ENCODE measurements at regions not wholly inside any gene's neighbourhood (a gene's known extent, or its start where the extent isn't known, plus 50 kb on each side); places are given as distances from the start of the nearest gene placed in this dataset.
A peak's percentile ranks its signal among the peaks of the same experiment; 100 is the strongest.
"Not testable (repeated sequence)": the region's sequence is repeated elsewhere in the genome, so short reads cannot be mapped to it uniquely, and the experiment has no call there.

DNA sequence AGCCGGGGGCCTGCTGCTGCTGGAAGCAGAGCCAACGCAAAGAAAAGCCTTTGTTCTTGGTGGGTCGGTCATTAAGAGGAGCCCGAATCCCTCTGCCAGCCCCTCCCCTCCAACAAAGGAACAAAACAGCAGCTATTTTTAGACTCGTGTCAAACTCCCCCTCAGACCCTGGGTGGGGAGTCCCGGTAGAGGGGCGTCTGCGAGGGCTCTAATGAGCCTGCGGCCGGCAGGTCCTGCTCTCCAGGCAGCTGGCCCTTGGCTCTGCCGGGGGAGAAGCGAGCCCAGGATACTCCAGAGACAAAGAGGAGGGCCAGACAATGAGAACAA lies 114.0 kb downstream of the LHX2 start:
- DNase-seq (no peak), ATAC-seq (no peak)
- intact Hi-C loops (cut with DNase I): loop anchor here in 1 of 2 donors (5.0 to 10.0 kb wide), 2 partner anchors 197 to 259 kb away; no protein-coding TSS in a partner anchor
- Histone ChIP-seq H3K4me1 (peaks cover 0 to 3% of the 10 kb centered on the region in 2 donors), H3K27me3 (peaks cover 0 to 12% of the 10 kb centered on the region in 2 donors), H3K4me3 (no peak overlapping the region), H3K36me3 (no peaks in the 10 kb centered on the region), H3K9me3 (peaks cover 0 to 7% of the 10 kb centered on the region in 2 donors), H3K27ac (no peak overlapping the region)
- TF ChIP-seq, protein P1, sequence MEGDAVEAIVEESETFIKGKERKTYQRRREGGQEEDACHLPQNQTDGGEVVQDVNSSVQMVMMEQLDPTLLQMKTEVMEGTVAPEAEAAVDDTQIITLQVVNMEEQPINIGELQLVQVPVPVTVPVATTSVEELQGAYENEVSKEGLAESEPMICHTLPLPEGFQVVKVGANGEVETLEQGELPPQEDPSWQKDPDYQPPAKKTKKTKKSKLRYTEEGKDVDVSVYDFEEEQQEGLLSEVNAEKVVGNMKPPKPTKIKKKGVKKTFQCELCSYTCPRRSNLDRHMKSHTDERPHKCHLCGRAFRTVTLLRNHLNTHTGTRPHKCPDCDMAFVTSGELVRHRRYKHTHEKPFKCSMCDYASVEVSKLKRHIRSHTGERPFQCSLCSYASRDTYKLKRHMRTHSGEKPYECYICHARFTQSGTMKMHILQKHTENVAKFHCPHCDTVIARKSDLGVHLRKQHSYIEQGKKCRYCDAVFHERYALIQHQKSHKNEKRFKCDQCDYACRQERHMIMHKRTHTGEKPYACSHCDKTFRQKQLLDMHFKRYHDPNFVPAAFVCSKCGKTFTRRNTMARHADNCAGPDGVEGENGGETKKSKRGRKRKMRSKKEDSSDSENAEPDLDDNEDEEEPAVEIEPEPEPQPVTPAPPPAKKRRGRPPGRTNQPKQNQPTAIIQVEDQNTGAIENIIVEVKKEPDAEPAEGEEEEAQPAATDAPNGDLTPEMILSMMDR (IDR thresholded peaks at IDR 0.05): no peak

DNA sequence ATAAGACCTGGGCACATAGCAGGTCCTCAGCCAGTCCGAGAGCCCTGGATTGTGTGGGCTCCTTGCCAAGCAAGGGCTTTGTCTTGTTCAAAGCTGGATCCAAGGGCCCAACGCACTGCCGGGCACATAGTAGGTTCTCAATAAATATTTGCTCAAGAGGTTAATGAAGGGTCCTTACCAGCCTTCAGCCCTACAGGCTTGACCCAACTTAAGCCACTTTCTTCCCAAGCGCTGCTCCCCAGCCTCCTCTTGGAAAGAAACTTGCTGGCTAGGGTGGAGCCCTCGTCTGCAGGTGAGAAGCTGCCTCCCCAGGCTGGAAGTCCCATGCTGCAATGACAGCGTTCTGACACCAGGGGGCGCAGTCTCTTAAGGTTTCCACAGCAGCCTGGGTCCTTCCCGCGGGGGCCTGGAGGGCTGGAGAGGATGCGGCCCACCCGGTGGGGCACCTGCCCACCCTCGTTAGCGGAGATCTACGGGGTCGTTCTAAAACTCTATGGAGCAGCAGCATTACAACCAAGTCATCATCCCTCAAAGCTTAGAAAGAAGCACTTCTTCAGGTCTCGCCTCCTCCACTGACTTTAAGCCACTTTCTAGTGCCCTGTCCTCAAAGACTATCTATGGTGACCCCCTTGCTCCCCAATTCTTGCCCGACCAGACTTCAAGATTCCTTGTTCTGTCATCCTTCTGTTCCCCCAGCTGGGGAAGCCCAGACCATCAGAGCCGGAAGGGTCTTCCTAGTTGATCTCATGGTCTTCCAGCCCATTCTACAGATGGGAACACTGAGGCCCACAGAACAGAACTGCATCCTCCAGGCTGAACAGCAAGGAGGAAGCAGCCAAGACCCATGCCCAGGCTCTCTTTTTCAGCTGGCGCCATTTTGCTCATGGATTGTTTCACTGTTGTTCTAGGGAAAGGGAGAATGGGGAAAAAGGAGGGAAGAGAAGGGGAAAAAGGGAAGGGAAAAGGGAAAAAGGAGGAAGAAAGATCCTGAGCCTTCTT lies 115.4 kb downstream of the LHX2 start:
- H3K27me3 ChIP-seq: peaks cover 0 to 12% of the 10 kb centered on the region in 2 donors
- DNase-seq: peak; percentile 41 to 91 (median 69)
- no peak overlapping the region for H3K27ac ChIP-seq
- TF ChIP-seq, protein P1 (IDR thresholded peaks at IDR 0.05): peak; percentile 98 to 100
- H3K4me3 ChIP-seq: no peak overlapping the region
- H3K4me1 ChIP-seq: peaks cover 0 to 3% of the 10 kb centered on the region in 2 donors
- no peaks in the 10 kb centered on the region for H3K36me3 ChIP-seq
- peak; percentile 91 for ATAC-seq
- peaks cover 0 to under 1% of the 10 kb centered on the region in 2 donors for H3K9me3 ChIP-seq
- intact Hi-C loops (cut with DNase I): loop anchor here in 1 of 2 donors (5.0 to 10.0 kb wide), 2 partner anchors 195 to 258 kb away; no protein-coding TSS in a partner anchor

DNA sequence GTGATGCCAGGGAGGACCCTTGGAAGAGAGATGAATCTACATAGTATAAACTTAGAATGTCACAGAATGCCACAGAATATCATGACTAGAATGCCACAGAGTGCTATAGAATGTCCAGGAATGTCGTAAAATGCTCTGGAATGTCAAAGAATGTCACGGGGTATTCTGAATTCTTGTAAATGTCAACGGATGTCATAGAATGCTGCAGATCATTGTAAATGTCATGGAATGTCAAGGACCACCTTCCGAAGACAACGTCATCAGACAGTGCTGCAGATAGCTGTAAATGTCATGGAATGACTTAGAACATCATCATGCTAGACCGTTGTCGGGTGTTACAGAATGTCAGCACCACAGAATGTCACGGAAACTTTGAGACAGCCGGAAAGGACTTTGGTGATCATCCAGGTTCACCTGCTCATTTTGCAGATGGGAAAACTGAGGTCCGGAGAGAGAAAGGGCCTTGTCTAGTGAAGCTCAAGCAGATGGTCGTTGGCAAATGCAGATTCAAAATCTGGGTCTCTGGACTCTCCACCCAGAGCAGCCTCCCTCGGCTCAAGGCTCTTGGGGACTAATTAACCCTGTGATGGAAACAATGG lies 117.1 kb downstream of the LHX2 start:
- TF ChIP-seq, protein P1 (IDR thresholded peaks at IDR 0.05): no peak
- no peak for DNase-seq
- Histone ChIP-seq H3K9me3 (no peaks in the 10 kb centered on the region), H3K27me3 (peaks cover 0 to 12% of the 10 kb centered on the region in 2 donors), H3K4me3 (no peak overlapping the region), H3K4me1 (peaks cover 0 to 3% of the 10 kb centered on the region in 2 donors), H3K36me3 (no peaks in the 10 kb centered on the region), H3K27ac (no peak overlapping the region)
- intact Hi-C loops (cut with DNase I): loop anchor here in 1 of 2 donors (5.0 to 10.0 kb wide), 2 partner anchors 194 to 256 kb away; no protein-coding TSS in a partner anchor
- no peak for ATAC-seq

DNA sequence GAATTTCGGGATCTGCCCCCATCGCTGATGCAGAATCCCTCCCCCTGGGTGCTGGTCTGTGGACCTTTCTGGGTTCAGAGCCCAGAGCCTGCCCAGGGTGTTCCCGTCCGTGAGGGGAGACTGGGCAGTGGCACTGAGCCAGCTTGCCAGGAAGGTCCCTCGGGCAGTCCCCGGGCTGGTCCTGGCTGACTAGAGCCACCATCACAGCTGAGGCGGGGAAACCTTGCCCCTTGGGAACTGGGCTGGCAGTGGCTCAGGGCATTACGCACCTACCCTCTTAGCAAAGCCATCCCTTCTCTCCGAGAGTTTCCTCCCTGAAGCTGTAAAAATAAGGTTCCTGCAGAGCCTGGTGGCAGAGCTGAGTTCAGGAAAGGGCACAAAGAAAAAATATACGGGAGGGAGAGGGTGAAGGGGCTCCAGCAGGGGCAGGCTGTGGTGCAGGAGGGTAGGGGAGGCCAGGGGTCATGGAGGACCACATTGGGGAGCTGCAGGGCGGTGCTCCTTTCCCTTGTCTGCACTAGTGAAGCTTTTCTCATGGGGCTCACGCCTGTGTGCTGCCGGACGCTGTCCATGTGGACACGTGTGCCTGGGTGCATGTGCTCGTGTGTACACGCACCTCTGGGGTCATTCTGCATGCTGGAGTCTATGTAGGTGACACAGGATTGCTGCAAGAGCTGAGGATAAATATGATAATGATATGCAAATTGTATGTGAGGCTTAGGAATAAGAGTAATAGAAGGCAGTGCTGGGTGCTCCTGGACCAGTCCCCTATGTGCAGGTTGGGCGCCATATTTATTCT lies 118.9 kb downstream of the LHX2 start:
- Histone ChIP-seq H3K27ac (no peak overlapping the region), H3K4me3 (no peak overlapping the region), H3K36me3 (no peaks in the 10 kb centered on the region), H3K27me3 (peaks cover 0 to 6% of the 10 kb centered on the region in 2 donors), H3K4me1 (peaks cover 0 to 3% of the 10 kb centered on the region in 2 donors), H3K9me3 (no peaks in the 10 kb centered on the region)
- intact Hi-C loops (cut with DNase I): no loop called here
- DNase-seq: no peak
- TF ChIP-seq, protein P1 (IDR thresholded peaks at IDR 0.05): no peak
- no peak for ATAC-seq

DNA sequence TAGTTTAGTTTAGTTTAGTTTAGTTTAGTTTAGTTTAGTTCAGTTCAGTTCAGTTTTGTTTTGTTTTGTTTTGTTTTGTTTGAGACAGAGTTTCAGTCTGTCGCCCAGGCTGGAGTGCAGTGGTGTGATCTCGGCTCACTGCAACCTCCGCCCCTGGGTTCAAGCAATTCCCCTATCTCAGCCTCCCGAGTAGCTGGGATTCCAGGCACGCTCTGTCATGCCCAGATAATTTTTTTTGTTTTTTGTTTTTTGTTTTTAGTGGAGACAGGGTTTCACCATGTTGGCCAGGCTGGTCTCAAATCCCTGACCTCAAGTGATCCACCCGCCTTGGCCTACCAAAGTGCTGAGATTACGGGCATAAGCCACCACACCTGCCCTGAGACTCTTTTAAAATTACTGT lies 120.0 kb downstream of the LHX2 start:
- DNase-seq; intact Hi-C loops (cut with DNase I); H3K36me3 ChIP-seq; H3K4me3 ChIP-seq; H3K27ac ChIP-seq; H3K4me1 ChIP-seq; ATAC-seq; H3K9me3 ChIP-seq; H3K27me3 ChIP-seq: not testable (repeated sequence)
